ENCODE measurements at regions not wholly inside any gene's neighbourhood (a gene's known extent, or its start where the extent isn't known, plus 50 kb on each side); places are given as distances from the start of the nearest gene placed in this dataset.

GRCh38 chr20:51198238-51198637, 175.3 kb upstream of the KCNG1 start:
- TF ChIP-seq CTCF (IDR thresholded peaks at IDR 0.05; ENCODE audit: low read depth, low read length, poor library complexity, severe bottlenecking) (no peak), EZH2phosphoT487 (IDR thresholded peaks at IDR 0.05; ENCODE audit: borderline replicate concordance, low read length) (no peak)
- H3K4me1 ChIP-seq (ENCODE audit: control insufficient read depth, low read length) = no peaks in the 10 kb centered on the region
- peaks cover 7% of the 10 kb centered on the region for H3K27me3 ChIP-seq (ENCODE audit: control insufficient read depth, low read length)
- H3K4me3 ChIP-seq (ENCODE audit: low read length) = no peak overlapping the region
- no peaks in the 10 kb centered on the region for H3F3A ChIP-seq (ENCODE audit: control insufficient read depth, insufficient read depth)
- no peak overlapping the region for H3K4me2 ChIP-seq (ENCODE audit: low read length)
- H4K20me1 ChIP-seq (ENCODE audit: control insufficient read depth, insufficient read depth, low read depth, low read length) = no peaks in the 10 kb centered on the region
- H3K27ac ChIP-seq (ENCODE audit: low read depth, low read length) = no peak overlapping the region
- no peaks in the 10 kb centered on the region for H3K9me3 ChIP-seq (ENCODE audit: control insufficient read depth, insufficient read depth, low read length)
- H3K9me2 ChIP-seq (replicated peaks; ENCODE audit: control insufficient read depth, low read length) = no peaks in the 10 kb centered on the region
- H3K36me3 ChIP-seq (ENCODE audit: control insufficient read depth, low read length) = no peaks in the 10 kb centered on the region
- no peaks in the 10 kb centered on the region for H3K79me2 ChIP-seq (ENCODE audit: control insufficient read depth, low read length)

- TF ChIP-seq CTCF (IDR thresholded peaks at IDR 0.05; ENCODE audit: low read depth, low read length, poor library complexity, severe bottlenecking) (no peak), EZH2phosphoT487 (IDR thresholded peaks at IDR 0.05; ENCODE audit: borderline replicate concordance, low read length) (no peak)
- Histone ChIP-seq H3K79me2 (ENCODE audit: control insufficient read depth, low read length) (no peaks in the 10 kb centered on the region), H3K36me3 (ENCODE audit: control insufficient read depth, low read length) (no peaks in the 10 kb centered on the region), H3K4me1 (ENCODE audit: control insufficient read depth, low read length) (no peaks in the 10 kb centered on the region), H3F3A (ENCODE audit: control insufficient read depth, insufficient read depth) (no peaks in the 10 kb centered on the region), H3K4me2 (ENCODE audit: low read length) (no peak overlapping the region), H3K9me3 (ENCODE audit: control insufficient read depth, insufficient read depth, low read length) (no peaks in the 10 kb centered on the region), H3K9me2 (replicated peaks; ENCODE audit: control insufficient read depth, low read length) (no peaks in the 10 kb centered on the region), H3K27ac (ENCODE audit: low read depth, low read length) (no peak overlapping the region), H4K20me1 (ENCODE audit: control insufficient read depth, insufficient read depth, low read depth, low read length) (no peaks in the 10 kb centered on the region), H3K4me3 (ENCODE audit: low read length) (no peak overlapping the region), H3K27me3 (ENCODE audit: control insufficient read depth, low read length) (peaks cover 7% of the 10 kb centered on the region)
Measured at GRCh38 chr20:51196991-51197651, 174.2 kb upstream of the KCNG1 start.

- no peaks in the 10 kb centered on the region for H3K79me2 ChIP-seq (ENCODE audit: control insufficient read depth, low read length)
- H3K27ac ChIP-seq (ENCODE audit: low read depth, low read length) = no peak overlapping the region
- H3K4me3 ChIP-seq (ENCODE audit: low read length) = no peak overlapping the region
- no peaks in the 10 kb centered on the region for H4K20me1 ChIP-seq (ENCODE audit: control insufficient read depth, insufficient read depth, low read depth, low read length)
- peaks cover 7% of the 10 kb centered on the region for H3K27me3 ChIP-seq (ENCODE audit: control insufficient read depth, low read length)
- no peak overlapping the region for H3K4me2 ChIP-seq (ENCODE audit: low read length)
- no peaks in the 10 kb centered on the region for H3F3A ChIP-seq (ENCODE audit: control insufficient read depth, insufficient read depth)
- no peaks in the 10 kb centered on the region for H3K9me2 ChIP-seq (replicated peaks; ENCODE audit: control insufficient read depth, low read length)
- H3K4me1 ChIP-seq (ENCODE audit: control insufficient read depth, low read length) = no peaks in the 10 kb centered on the region
- H3K9me3 ChIP-seq (ENCODE audit: control insufficient read depth, insufficient read depth, low read length) = no peaks in the 10 kb centered on the region
- H3K36me3 ChIP-seq (ENCODE audit: control insufficient read depth, low read length) = no peaks in the 10 kb centered on the region
- TF ChIP-seq EZH2phosphoT487 (IDR thresholded peaks at IDR 0.05; ENCODE audit: borderline replicate concordance, low read length) = no peak
- no peak for TF ChIP-seq CTCF (IDR thresholded peaks at IDR 0.05; ENCODE audit: low read depth, low read length, poor library complexity, severe bottlenecking)
Measured at GRCh38 chr20:51195990-51196389, 173.1 kb upstream of the KCNG1 start.

All from DOHH2 (cell line).